ENCODE measurements at regions not wholly inside any gene's neighbourhood (a gene's known extent, or its start where the extent isn't known, plus 50 kb on each side); places are given as distances from the start of the nearest gene placed in this dataset.
A peak's percentile ranks its signal among the peaks of the same experiment; 100 is the strongest.
"Not testable (repeated sequence)": the region's sequence is repeated elsewhere in the genome, so short reads cannot be mapped to it uniquely, and the experiment has no call there.

GRCh38 chrX:56468441-56468840 lies 95.0 kb upstream of the UBQLN2 start:
- Histone ChIP-seq H3K27me3 (ENCODE audit: control insufficient read depth in 1 of 2, insufficient read depth in 2 of 2, low read length in 2 of 2) (no peaks in the 10 kb centered on the region), H3K4me1 (ENCODE audit: insufficient read depth, low read length) (no peaks in the 10 kb centered on the region), H3K36me3 (ENCODE audit: insufficient read depth, low read length) (no peaks in the 10 kb centered on the region), H3K9me3 (ENCODE audit: control insufficient read depth in 1 of 2, insufficient read depth in 1 of 2, low read length in 2 of 2) (no peaks in the 10 kb centered on the region), H3K4me3 (ENCODE audit: low read length) (no peak overlapping the region), H3K27ac (ENCODE audit: low read depth in 1 of 2, low read length in 2 of 2) (no peak overlapping the region)
- Mint-ChIP-seq H3K27ac (no peak overlapping the region), H3K36me3 (ENCODE audit: low read depth) (peaks cover 9% of the 10 kb centered on the region), H3K27me3 (no peaks in the 10 kb centered on the region), H3K4me1 (ENCODE audit: low read depth) (no peaks in the 10 kb centered on the region), H3K4me3 (no peak overlapping the region), H3K9me3 (no peaks in the 10 kb centered on the region)
- ATAC-seq (ENCODE audit: poor library complexity) (no peak), DNase-seq (no peak)
- TF ChIP-seq, protein P1, sequence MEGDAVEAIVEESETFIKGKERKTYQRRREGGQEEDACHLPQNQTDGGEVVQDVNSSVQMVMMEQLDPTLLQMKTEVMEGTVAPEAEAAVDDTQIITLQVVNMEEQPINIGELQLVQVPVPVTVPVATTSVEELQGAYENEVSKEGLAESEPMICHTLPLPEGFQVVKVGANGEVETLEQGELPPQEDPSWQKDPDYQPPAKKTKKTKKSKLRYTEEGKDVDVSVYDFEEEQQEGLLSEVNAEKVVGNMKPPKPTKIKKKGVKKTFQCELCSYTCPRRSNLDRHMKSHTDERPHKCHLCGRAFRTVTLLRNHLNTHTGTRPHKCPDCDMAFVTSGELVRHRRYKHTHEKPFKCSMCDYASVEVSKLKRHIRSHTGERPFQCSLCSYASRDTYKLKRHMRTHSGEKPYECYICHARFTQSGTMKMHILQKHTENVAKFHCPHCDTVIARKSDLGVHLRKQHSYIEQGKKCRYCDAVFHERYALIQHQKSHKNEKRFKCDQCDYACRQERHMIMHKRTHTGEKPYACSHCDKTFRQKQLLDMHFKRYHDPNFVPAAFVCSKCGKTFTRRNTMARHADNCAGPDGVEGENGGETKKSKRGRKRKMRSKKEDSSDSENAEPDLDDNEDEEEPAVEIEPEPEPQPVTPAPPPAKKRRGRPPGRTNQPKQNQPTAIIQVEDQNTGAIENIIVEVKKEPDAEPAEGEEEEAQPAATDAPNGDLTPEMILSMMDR (IDR thresholded peaks at IDR 0.05) = no peak
- ChIA-PET POLR2A (no interaction called here), CTCF (no interaction called here)
- intact Hi-C loops (cut with DNase I, micrococcal nuclease) = no loop called here

DNA sequence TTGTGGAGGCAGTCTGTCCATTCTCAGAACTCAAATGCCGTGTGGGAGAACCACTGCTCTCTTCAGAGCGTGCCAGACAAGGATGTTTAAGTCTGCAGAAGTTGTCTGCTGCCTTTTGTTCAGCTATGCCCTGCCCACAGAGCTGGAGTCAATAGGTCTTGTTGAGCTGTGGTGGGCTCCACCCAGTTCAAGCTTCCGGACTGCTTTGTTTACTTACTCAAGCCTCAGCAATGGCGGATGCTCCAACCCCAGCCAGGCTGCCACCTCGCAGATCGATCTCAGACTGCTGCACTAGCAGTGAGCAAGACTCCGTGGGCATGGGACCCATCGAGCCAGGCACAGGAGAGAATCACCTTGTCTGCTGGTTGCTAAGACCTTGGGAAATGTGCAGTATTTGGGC lies 68.5 kb upstream of the UBQLN2 start:
- H3K9me3 ChIP-seq (ENCODE audit: control insufficient read depth in 1 of 2, insufficient read depth in 1 of 2, low read length in 2 of 2); H3K27me3 ChIP-seq (ENCODE audit: control insufficient read depth in 1 of 2, insufficient read depth in 2 of 2, low read length in 2 of 2); H3K4me3 ChIP-seq (ENCODE audit: low read length); H3K4me3 Mint-ChIP-seq; POLR2A ChIA-PET; intact Hi-C loops (cut with DNase I, micrococcal nuclease); H3K4me1 ChIP-seq (ENCODE audit: insufficient read depth, low read length); H3K27ac ChIP-seq (ENCODE audit: low read depth in 1 of 2, low read length in 2 of 2); H3K36me3 ChIP-seq (ENCODE audit: insufficient read depth, low read length); H3K9me3 Mint-ChIP-seq; H3K27me3 Mint-ChIP-seq; H3K4me1 Mint-ChIP-seq (ENCODE audit: low read depth); H3K27ac Mint-ChIP-seq; ATAC-seq (ENCODE audit: poor library complexity): not testable (repeated sequence)
- peak in 1 of 14 experiments; percentile 10 for DNase-seq
- CTCF ChIA-PET = interaction anchor here (0.6 kb wide), 1 partner anchor 1315 kb away, joined by 3 read pairs; no protein-coding TSS in a partner anchor
- H3K36me3 Mint-ChIP-seq (ENCODE audit: low read depth) = peaks cover 30% of the 10 kb centered on the region

GRCh38 chrX:56498756-56499155 lies 64.7 kb upstream of the UBQLN2 start:
- no peak overlapping the region for H3K27ac ChIP-seq (ENCODE audit: low read depth in 1 of 2, low read length in 2 of 2)
- DNase-seq (no peak), ATAC-seq (ENCODE audit: poor library complexity) (no peak)
- H3K9me3 ChIP-seq (ENCODE audit: control insufficient read depth in 1 of 2, insufficient read depth in 1 of 2, low read length in 2 of 2) = peaks cover 0 to 10% of the 10 kb centered on the region in 2 experiments
- H3K27me3 ChIP-seq (ENCODE audit: control insufficient read depth in 1 of 2, insufficient read depth in 2 of 2, low read length in 2 of 2) = no peaks in the 10 kb centered on the region
- ChIA-PET CTCF (no interaction called here), POLR2A (no interaction called here)
- H3K27me3 Mint-ChIP-seq = no peaks in the 10 kb centered on the region
- no peaks in the 10 kb centered on the region for H3K36me3 ChIP-seq (ENCODE audit: insufficient read depth, low read length)
- H3K4me1 ChIP-seq (ENCODE audit: insufficient read depth, low read length) = no peaks in the 10 kb centered on the region
- H3K9me3 Mint-ChIP-seq = no peaks in the 10 kb centered on the region
- H3K27ac Mint-ChIP-seq = no peak overlapping the region
- TF ChIP-seq, protein P1 (IDR thresholded peaks at IDR 0.05) = no peak
- peaks cover 11% of the 10 kb centered on the region for H3K36me3 Mint-ChIP-seq (ENCODE audit: low read depth)
- intact Hi-C loops (cut with DNase I, micrococcal nuclease) = no loop called here
- no peak overlapping the region for H3K4me3 ChIP-seq (ENCODE audit: low read length)
- no peaks in the 10 kb centered on the region for H3K4me1 Mint-ChIP-seq (ENCODE audit: low read depth)
- H3K4me3 Mint-ChIP-seq = no peak overlapping the region

DNA sequence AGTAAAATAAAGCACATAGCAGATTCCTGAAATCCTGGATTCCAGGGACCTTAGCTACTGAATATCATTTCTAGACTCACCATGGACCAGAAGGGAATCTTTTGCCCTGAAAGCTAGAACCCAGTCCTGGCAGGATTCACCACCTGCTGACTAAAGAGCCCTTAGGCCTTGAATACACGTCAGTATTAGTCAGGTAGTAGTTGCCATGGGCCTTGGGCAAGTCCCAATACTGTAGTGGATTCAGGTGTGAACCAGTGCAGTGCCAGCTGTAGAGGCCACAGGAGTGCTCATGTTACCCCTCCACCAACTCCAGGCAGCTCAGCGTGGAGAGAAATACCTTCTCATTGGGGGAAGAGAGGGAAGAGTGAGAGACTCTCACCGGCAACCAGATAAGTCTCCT lies 64.1 kb upstream of the UBQLN2 start:
- no peaks in the 10 kb centered on the region for H3K27me3 ChIP-seq (ENCODE audit: control insufficient read depth in 1 of 2, insufficient read depth in 2 of 2, low read length in 2 of 2)
- H3K9me3 ChIP-seq (ENCODE audit: control insufficient read depth in 1 of 2, insufficient read depth in 1 of 2, low read length in 2 of 2) = peaks cover 0 to 14% of the 10 kb centered on the region in 2 experiments
- H3K4me1 ChIP-seq (ENCODE audit: insufficient read depth, low read length) = no peaks in the 10 kb centered on the region
- intact Hi-C loops (cut with DNase I, micrococcal nuclease) = no loop called here
- no peak for ATAC-seq (ENCODE audit: poor library complexity)
- Mint-ChIP-seq H3K27me3 (no peaks in the 10 kb centered on the region), H3K9me3 (no peaks in the 10 kb centered on the region), H3K36me3 (ENCODE audit: low read depth) (peaks cover 5% of the 10 kb centered on the region), H3K4me3 (no peak overlapping the region), H3K27ac (no peak overlapping the region), H3K4me1 (ENCODE audit: low read depth) (no peaks in the 10 kb centered on the region)
- H3K4me3 ChIP-seq (ENCODE audit: low read length) = no peak overlapping the region
- no peak overlapping the region for H3K27ac ChIP-seq (ENCODE audit: low read depth in 1 of 2, low read length in 2 of 2)
- TF ChIP-seq, protein P1 (IDR thresholded peaks at IDR 0.05) = no peak
- POLR2A ChIA-PET = no interaction called here
- no peaks in the 10 kb centered on the region for H3K36me3 ChIP-seq (ENCODE audit: insufficient read depth, low read length)
- CTCF ChIA-PET = no interaction called here
- no peak for DNase-seq
